Activated T-cell treated with anti-CD3 and anti-CD28 coated beads for 24 hours (primary cell): ENCODE measurements at regions not wholly inside any gene's neighbourhood (a gene's known extent, or its start where the extent isn't known, plus 50 kb on each side); places are given as distances from the start of the nearest gene placed in this dataset.

ENCODE experiments used
- DNase-seq: peaks from one replicate; pipeline ENCODE4 v3.0.0-alpha.2; 2020; ENCODE audit warnings: low read depth

- DNase-seq, result no peak
Observed at GRCh38 chr12:70154960-70155589, 88.2 kb upstream of the CNOT2 start.

GRCh38 chr12:70157099-70157498 is 86.1 kb upstream of the CNOT2 start:
- no peak for DNase-seq

DNA sequence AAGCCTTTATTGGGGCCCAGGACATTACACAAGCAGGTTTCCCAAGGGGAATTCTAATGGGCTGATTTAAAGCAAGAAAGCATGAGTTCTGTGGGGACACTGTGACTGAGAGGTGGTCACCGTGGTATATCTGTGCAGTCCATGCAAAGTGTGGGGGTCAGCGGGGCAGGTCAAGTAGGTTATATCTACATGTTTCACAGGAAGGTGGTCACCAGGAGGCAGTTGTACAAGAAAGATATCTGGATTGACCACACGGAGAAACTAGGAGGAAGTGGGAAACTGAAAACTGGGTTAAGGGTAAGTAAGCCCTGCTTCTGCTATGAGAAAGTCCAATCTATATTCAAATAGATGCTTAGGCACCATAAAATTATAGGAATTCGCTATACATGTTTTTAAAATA is 77.8 kb upstream of the CNOT2 start:
- DNase-seq, result no peak

- no peak for DNase-seq
Observed at GRCh38 chr12:70176290-70176689, 66.9 kb upstream of the CNOT2 start.

- DNase-seq, result no peak
Observed at GRCh38 chr12:70177631-70178030, 65.6 kb upstream of the CNOT2 start.

DNA sequence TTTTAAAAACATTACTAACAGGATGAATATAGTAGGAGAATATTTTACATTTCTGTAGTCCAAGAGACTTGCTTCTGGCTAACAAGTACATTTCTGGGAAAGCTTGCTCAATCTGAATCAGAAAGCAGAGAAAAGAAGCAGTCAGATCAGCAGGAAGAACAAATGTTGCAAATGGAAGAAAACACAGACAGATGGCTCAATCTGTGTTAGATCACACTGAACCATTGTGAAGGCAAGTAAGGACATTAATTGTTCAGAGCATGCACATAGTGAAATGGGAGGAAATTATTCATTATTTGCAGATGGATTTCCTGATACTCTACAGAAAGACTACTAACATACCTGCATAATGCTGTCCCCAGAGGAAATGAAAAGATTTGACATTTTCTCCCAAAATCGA is 65.2 kb upstream of the CNOT2 start:
- DNase-seq, result no peak

DNA sequence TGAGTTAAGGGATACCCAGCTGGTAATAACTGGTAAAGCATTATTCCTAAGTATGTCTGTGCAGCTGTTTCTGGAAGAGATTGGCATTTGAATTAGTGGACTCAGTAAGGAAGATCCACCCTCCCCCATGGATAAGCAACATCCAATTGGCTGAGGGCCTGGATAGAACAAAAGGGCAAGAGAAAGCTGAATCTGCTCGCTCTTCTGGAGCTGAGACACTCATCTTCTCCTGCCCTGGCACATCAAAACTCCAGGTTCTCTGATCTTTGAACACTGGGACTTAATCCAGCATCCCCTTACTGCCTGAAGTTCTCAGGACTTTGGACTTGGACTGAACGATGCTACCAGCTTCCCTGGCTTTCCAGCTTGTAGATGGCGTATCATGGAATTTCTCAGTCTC is 63.1 kb upstream of the CNOT2 start:
- no peak for DNase-seq

DNA sequence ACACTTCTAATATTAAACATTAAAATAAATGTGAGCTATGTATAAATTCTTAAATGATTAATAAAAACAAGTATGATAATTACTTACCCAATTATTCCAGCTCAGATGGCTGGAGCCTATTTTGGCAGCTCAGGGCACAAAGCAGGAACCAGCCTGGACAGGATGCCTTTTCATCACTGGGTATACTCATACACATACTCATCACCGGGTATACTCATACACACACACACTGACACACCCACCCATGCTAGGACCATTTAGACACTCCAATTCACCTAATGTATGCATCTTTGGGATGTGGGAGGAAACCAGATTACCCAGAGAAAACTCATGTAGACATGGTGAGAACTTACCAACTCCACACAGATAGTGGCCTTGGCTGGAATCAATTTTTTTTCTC is 57.9 kb upstream of the CNOT2 start:
- DNase-seq, result no peak

DNA sequence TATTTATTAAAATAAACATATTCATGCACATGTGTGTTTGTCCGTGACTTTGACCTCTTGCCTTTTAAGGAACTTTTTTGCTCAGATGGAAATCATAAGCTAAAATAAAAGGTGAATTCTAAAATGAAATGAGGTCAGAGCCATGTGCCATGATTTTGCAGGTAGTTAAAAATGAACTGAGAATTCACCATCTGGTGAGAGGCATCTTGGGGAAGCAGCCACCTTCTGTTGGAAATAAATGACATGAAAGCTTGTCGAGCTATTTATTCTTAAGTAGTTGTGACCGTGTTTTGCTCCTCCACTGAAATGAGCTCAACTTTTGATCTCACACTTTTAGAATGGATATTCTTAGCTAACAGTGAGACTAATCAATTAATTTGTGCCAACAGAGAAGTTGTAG is 56.8 kb upstream of the CNOT2 start:
- no peak for DNase-seq

DNA sequence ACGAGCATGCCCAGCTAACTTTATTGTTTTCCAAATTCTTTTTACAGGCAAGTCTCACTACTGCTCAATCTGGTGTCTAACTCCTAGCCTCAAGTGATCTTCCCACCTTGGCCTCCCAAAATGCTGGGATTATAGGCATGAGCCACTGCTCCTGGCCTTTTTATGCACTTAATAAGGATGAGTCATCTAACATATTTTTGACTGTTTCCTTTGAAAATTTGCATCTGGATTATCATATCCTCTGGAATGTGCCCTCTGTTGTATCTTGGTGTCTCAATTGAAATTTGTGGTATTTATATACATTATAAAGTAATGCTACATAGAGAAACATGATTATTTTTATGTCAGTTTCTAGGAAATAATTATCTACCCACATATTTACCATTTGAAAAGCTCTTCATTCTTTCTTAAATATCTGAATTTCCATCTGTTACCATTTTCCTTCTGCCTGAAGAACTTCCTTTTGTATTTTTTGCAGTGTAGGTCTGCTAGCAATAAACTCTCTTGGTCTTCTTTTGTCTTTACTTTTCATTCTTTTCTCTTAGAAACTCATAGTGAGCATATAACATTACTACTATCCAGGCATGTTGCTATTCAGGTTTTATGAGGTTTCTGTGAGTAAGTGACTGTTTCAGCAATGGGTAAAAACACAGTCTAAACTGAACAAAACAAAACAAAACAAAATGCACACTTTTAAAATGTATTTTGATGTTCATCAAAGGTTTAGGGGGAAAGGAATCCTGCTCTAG is 52.8 kb upstream of the CNOT2 start:
- DNase-seq, result no peak
